Pancreas (tissue), 10 donors: ENCODE measurements at regions not wholly inside any gene's neighbourhood (a gene's known extent, or its start where the extent isn't known, plus 50 kb on each side); places are given as distances from the start of the nearest gene placed in this dataset.
A peak's percentile ranks its signal among the peaks of the same experiment; 100 is the strongest.

ENCODE experiments used
- ATAC-seq, 4 donors: fragments of 200-7000 bp; cut with Tn5 transposase; one replicate each; pipeline versions ENCODE4 v1.8.0 to v1.9.1; 2020; ENCODE audit warnings: mild to moderate bottlenecking in 4 of 4, moderate library complexity in 4 of 4
- DNase-seq, 6 donors: peaks; one replicate each; pipeline ENCODE4 v3.0.0-alpha.2; 2020
- FAIRE-seq: peaks from 2 replicates; lab custom pipeline; 2012; peaks lifted over from hg19 to GRCh38; lab: Jason Lieb, UNC
- H3K27ac ChIP-seq, 4 donors: fragments of 200-600 bp; sonication (generic); 1 replicate in 3 of 4; 2 replicates in 1 of 4; pipeline versions ENCODE4 v1.5.0 to v1.8.0; 2020
- H3K27me3 ChIP-seq, 4 donors: fragments of 200-600 bp; one replicate each; pipeline ENCODE4 v1.8.0; 2021
- H3K36me3 ChIP-seq, 3 donors: fragments of 200-600 bp; sonication (generic) in 1 of 3; one replicate each; pipeline versions ENCODE4 v1.5.0 to v1.8.0; 2020 to 2021
- H3K4me1 ChIP-seq, 3 donors: fragments of 200-600 bp; one replicate each; pipeline ENCODE4 v1.8.0; 2021
- H3K4me3 ChIP-seq, 4 donors: fragments of 200-600 bp; sonication (generic) in 2 of 4; one replicate each; pipeline versions ENCODE4 v1.5.0 to v1.8.0; 2020 to 2021
- H3K9me3 ChIP-seq, 4 donors: fragments of 200-600 bp; one replicate each; pipeline ENCODE4 v1.8.0; 2021
- CTCF ChIP-seq, 4 donors: fragments of 200-600 bp; sonication (generic) in 3 of 4; IDR thresholded peaks; one replicate each; pipeline versions ENCODE4 v1.5.0 to v1.8.0; 2021; ENCODE audit warnings: antibody characterized with exemption in 4 of 4
- WGBS, 2 donors: extraction: QIAGEN DNeasy Blood & Tissue Kit; methylation state at CpG; one replicate each; pipeline ENCODE4 v1.1.7; 2013; 5-methylcytosine and 5-hydroxymethylcytosine counted together
- intact Hi-C, 3 donors: fragments of 100-400 bp; cut with DNase I; formaldehyde crosslinking; loops; one replicate each; pipeline versions ENCODE4 v1.11.1 to v1.14.2; 2022
- donor health status: healthy with polysubstance abuse.
- donor health status: DM: no; HTN: no; CAD: no; lungs with moderate emphysema.
- donor health status: DM: no; HTN: no; CAD: no.
- donor health status: control.
- donor health status: control.
- donor health status: Bipolar disorder and iron deficiency.
- donor health status: DM: yes; HTN: yes; CAD: no.
- donor health status: DM: no; HTN: no; CAD: no.
- donor health status: DM: no; HTN: no; CAD: no.
- donor health status: DM: yes; HTN: yes; CAD: no.

GRCh38 chr2:183798535-183798934 lies 674.3 kb downstream of the NUP35 start:
- 57 to 61% methylated on average over 4 of the region's 4 CpGs for WGBS, 2 donors
- FAIRE-seq = no peak
- no peak for ATAC-seq
- no peak overlapping the region for H3K27ac ChIP-seq
- no peak for TF ChIP-seq CTCF (IDR thresholded peaks at IDR 0.05)
- no peak for DNase-seq
- H3K36me3 ChIP-seq = no peaks in the 10 kb centered on the region
- no peak overlapping the region for H3K4me3 ChIP-seq
- H3K27me3 ChIP-seq = no peaks in the 10 kb centered on the region
- intact Hi-C loops = no loop called here
- no peaks in the 10 kb centered on the region for H3K4me1 ChIP-seq
- H3K9me3 ChIP-seq = no peaks in the 10 kb centered on the region

- no peaks in the 10 kb centered on the region for H3K9me3 ChIP-seq
- FAIRE-seq (no peak), ATAC-seq (no peak), DNase-seq (no peak)
- H3K27me3 ChIP-seq = no peaks in the 10 kb centered on the region
- H3K27ac ChIP-seq = no peak overlapping the region
- TF ChIP-seq CTCF (IDR thresholded peaks at IDR 0.05) = no peak
- no peaks in the 10 kb centered on the region for H3K36me3 ChIP-seq
- no peak overlapping the region for H3K4me3 ChIP-seq
- 84 to 91% methylated on average over 3 of the region's 3 CpGs for WGBS, 2 donors
- intact Hi-C loops = no loop called here
- H3K4me1 ChIP-seq = no peaks in the 10 kb centered on the region
These were observed 675.5 kb downstream of the NUP35 start for GRCh38 chr2:183799761-183800160.

- Histone ChIP-seq H3K36me3 (no peaks in the 10 kb centered on the region), H3K4me1 (no peaks in the 10 kb centered on the region), H3K27ac (no peak overlapping the region), H3K9me3 (no peaks in the 10 kb centered on the region), H3K27me3 (no peaks in the 10 kb centered on the region), H3K4me3 (no peak overlapping the region)
- FAIRE-seq (no peak), DNase-seq (peak in 3 of 6 donors; percentile 10 to 56 (median 43)), ATAC-seq (no peak)
- no peak for TF ChIP-seq CTCF (IDR thresholded peaks at IDR 0.05)
- intact Hi-C loops = no loop called here
These were observed 679.4 kb downstream of the NUP35 start for GRCh38 chr2:183803596-183803995.

- TF ChIP-seq CTCF (IDR thresholded peaks at IDR 0.05) = no peak
- DNase-seq (no peak), ATAC-seq (no peak), FAIRE-seq (no peak)
- Histone ChIP-seq H3K27ac (no peak overlapping the region), H3K4me1 (no peaks in the 10 kb centered on the region), H3K27me3 (no peaks in the 10 kb centered on the region), H3K9me3 (no peaks in the 10 kb centered on the region), H3K36me3 (no peaks in the 10 kb centered on the region), H3K4me3 (no peak overlapping the region)
- intact Hi-C loops = no loop called here
- WGBS, 2 donors = 74 to 92% methylated on average over 3 of the region's 3 CpGs
These were observed 683.6 kb downstream of the NUP35 start for GRCh38 chr2:183807870-183808269.

GRCh38 chr2:183809404-183809803 lies 685.2 kb downstream of the NUP35 start:
- 80 to 82% methylated on average over 3 of the region's 3 CpGs for WGBS, 2 donors
- DNase-seq (no peak), FAIRE-seq (no peak), ATAC-seq (no peak)
- intact Hi-C loops = no loop called here
- H3K27me3 ChIP-seq = no peaks in the 10 kb centered on the region
- TF ChIP-seq CTCF (IDR thresholded peaks at IDR 0.05) = no peak
- no peaks in the 10 kb centered on the region for H3K36me3 ChIP-seq
- no peaks in the 10 kb centered on the region for H3K9me3 ChIP-seq
- no peak overlapping the region for H3K27ac ChIP-seq
- H3K4me1 ChIP-seq = no peaks in the 10 kb centered on the region
- H3K4me3 ChIP-seq = no peak overlapping the region
